Upper lobe of left lung (tissue), 6 donors: ENCODE measurements at regions not wholly inside any gene's neighbourhood (a gene's known extent, or its start where the extent isn't known, plus 50 kb on each side); places are given as distances from the start of the nearest gene placed in this dataset.

Source experiments
- ATAC-seq, 2 donors: fragments of 200-7000 bp; cut with Tn5 transposase; one replicate each; pipeline ENCODE4 v1.9.1; 2022; ENCODE audit warnings: mild to moderate bottlenecking in 2 of 2, moderate library complexity in 2 of 2; ENCODE audit not compliant: low FRiP score in 2 of 2
- DNase-seq, 2 donors: peaks; one replicate each; pipeline ENCODE4 v3.0.0-alpha.2; 2019 to 2020
- H3K27ac ChIP-seq, 4 donors: fragments of 200-600 bp; sonication (generic); one replicate each; pipeline ENCODE4 v1.5.1; 2016 to 2019
- H3K27me3 ChIP-seq, 4 donors: fragments of 200-600 bp; sonication (generic); one replicate each; pipeline ENCODE4 v1.5.1; 2017 to 2019
- H3K36me3 ChIP-seq, 4 donors: fragments of 200-600 bp; sonication (generic); one replicate each; pipeline ENCODE4 v1.5.1; 2016 to 2019
- H3K4me1 ChIP-seq, 4 donors: fragments of 200-600 bp; sonication (generic); one replicate each; pipeline ENCODE4 v1.5.1; 2018 to 2019
- H3K4me3 ChIP-seq, 4 donors: fragments of 200-600 bp; sonication (generic); one replicate each; pipeline ENCODE4 v1.5.1; 2017 to 2019; ENCODE audit warnings: mild to moderate bottlenecking in 2 of 4, moderate library complexity in 1 of 4
- H3K9me3 ChIP-seq, 4 donors: fragments of 200-600 bp; sonication (generic); one replicate each; pipeline ENCODE4 v1.5.1; 2018 to 2019
- EP300 ChIP-seq, 4 donors: sonication (generic); formaldehyde crosslinking; IDR thresholded peaks; one replicate each; pipeline ENCODE4 v1.5.1; 2017; ENCODE audit warnings: antibody characterized with exemption in 4 of 4, control low read depth in 2 of 4
- POLR2A ChIP-seq, 4 donors: fragments of 450-650 bp; IDR thresholded peaks; one replicate each; pipeline ENCODE4 v1.5.1; 2016 to 2017; ENCODE audit warnings: antibody characterized with exemption in 4 of 4, mild to moderate bottlenecking in 2 of 4
- POLR2AphosphoS5 ChIP-seq, 2 donors: sonication (generic); formaldehyde crosslinking; IDR thresholded peaks; one replicate each; pipeline ENCODE4 v1.5.1; 2017; ENCODE audit warnings: antibody characterized with exemption in 2 of 2
- WGBS, 2 donors: methylation state at CpG; one replicate each; pipeline ENCODE4 v1.1.5; 2017 to 2018; 5-methylcytosine and 5-hydroxymethylcytosine counted together
- TF ChIP-seq, protein P1 (sequence below), 6 experiments: fragments of 450-650 bp in 4 of 6; fragments of 200-600 bp in 2 of 6; sonication (generic) in 2 of 6; IDR thresholded peaks; one replicate each; pipeline ENCODE4 v1.5.1; 2016 to 2019; ENCODE audit warnings: antibody characterized with exemption in 6 of 6
- donor health status: DM: no; HTN: no; CAD: no; lungs with moderate emphysema.
- donor health status: DM: no; HTN: yes; CAD: no; lungs with severe emphysema.

DNA sequence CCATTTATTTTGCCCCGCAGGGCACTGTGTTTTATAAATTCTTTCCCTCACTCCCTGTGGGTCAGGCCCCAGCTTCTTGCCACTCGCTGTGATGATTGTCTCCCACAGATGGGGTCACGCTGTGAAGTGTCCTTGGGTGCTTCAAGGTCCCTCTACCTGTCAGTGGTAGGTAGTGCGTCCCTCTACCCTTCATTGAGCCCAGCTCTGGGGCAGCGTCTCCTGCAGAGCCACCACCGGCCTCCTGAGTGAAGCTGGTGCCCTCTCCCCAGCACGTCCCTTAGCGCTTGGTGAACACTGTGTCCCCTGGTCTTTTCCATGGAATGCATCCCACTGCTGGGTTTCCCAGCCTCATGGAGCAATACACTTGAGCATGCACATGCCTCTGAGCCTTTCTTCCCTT is 108.2 kb downstream of the NRN1 start:
- H3K4me3 ChIP-seq: no peak overlapping the region
- H3K27ac ChIP-seq: no peak overlapping the region
- TF ChIP-seq POLR2AphosphoS5 (IDR thresholded peaks at IDR 0.05) (no peak), POLR2A (IDR thresholded peaks at IDR 0.05) (no peak), EP300 (IDR thresholded peaks at IDR 0.05) (no peak)
- TF ChIP-seq, protein P1, sequence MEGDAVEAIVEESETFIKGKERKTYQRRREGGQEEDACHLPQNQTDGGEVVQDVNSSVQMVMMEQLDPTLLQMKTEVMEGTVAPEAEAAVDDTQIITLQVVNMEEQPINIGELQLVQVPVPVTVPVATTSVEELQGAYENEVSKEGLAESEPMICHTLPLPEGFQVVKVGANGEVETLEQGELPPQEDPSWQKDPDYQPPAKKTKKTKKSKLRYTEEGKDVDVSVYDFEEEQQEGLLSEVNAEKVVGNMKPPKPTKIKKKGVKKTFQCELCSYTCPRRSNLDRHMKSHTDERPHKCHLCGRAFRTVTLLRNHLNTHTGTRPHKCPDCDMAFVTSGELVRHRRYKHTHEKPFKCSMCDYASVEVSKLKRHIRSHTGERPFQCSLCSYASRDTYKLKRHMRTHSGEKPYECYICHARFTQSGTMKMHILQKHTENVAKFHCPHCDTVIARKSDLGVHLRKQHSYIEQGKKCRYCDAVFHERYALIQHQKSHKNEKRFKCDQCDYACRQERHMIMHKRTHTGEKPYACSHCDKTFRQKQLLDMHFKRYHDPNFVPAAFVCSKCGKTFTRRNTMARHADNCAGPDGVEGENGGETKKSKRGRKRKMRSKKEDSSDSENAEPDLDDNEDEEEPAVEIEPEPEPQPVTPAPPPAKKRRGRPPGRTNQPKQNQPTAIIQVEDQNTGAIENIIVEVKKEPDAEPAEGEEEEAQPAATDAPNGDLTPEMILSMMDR (IDR thresholded peaks at IDR 0.05): no peak
- no peaks in the 10 kb centered on the region for H3K4me1 ChIP-seq
- H3K9me3 ChIP-seq: no peaks in the 10 kb centered on the region
- WGBS, 2 donors: 91 to 93% methylated on average over 8 of the region's 8 CpGs
- no peaks in the 10 kb centered on the region for H3K27me3 ChIP-seq
- ATAC-seq: peak in 1 of 2 donors; percentile 51
- peak in 1 of 2 donors; percentile 16 for DNase-seq
- no peaks in the 10 kb centered on the region for H3K36me3 ChIP-seq

DNA sequence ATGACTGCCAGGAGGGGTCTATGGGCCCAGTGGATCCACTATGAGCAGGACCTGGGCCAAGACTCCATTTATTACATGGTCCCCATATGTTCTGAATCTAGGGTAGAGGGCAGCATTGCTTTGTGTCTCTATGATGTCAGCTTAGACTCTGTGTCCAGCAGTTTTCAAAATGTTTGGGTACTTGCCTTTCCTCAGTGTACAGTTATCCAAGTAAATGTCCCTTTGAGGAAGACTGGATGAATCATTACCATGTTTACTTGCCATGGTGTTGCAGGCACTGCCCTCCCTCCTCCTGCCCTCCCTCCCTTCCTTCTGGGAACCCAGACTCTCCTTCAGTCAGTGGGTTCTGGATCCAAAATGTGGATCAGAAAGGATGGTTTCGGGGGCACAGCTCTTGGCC is 108.6 kb downstream of the NRN1 start:
- H3K27me3 ChIP-seq: no peaks in the 10 kb centered on the region
- no peak overlapping the region for H3K4me3 ChIP-seq
- no peaks in the 10 kb centered on the region for H3K9me3 ChIP-seq
- TF ChIP-seq POLR2A (IDR thresholded peaks at IDR 0.05): no peak
- TF ChIP-seq, protein P1 (IDR thresholded peaks at IDR 0.05): no peak
- TF ChIP-seq EP300 (IDR thresholded peaks at IDR 0.05): no peak
- TF ChIP-seq POLR2AphosphoS5 (IDR thresholded peaks at IDR 0.05): no peak
- ATAC-seq (no peak), DNase-seq (no peak)
- H3K27ac ChIP-seq: no peak overlapping the region
- no peaks in the 10 kb centered on the region for H3K4me1 ChIP-seq
- H3K36me3 ChIP-seq: no peaks in the 10 kb centered on the region
- WGBS, 2 donors: 92 to 93% methylated on average over 1 of the region's 1 CpG

DNA sequence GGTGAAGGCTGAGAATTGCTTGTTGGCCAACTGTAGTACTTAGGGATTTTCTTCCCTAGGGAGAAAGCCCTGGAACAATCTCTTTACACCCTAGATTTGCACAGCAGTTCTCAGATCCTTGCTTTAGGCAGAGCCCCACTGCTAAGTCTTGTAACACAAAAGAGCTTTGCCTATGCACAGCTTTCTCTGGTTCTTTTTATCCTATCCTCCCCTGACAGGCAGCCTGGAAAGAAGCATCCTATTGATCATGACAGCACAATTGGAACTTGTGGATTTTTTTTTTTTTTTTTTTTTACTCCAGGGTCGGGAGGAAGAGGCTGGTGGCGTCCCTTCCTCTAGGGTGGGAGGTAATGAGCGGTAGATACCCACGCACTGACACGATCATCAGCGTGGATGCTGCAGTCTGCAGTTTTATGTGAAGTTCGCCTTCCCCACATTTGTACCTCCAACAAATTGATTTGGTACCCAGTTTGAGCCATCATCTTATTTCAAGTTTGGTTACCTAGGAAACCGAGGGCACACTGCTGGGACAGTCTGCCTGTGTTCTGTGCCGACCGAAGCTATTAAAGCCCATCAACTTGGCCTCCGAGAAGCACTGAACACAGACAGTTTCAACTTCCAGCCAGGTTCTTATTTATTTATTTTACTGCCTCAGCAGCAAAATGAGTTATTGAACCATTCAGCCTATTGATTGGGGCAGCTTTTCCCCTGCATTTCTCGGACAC is 110.1 kb downstream of the NRN1 start:
- Histone ChIP-seq H3K27ac (no peak overlapping the region), H3K27me3 (no peaks in the 10 kb centered on the region), H3K9me3 (no peaks in the 10 kb centered on the region), H3K36me3 (no peaks in the 10 kb centered on the region), H3K4me1 (no peaks in the 10 kb centered on the region), H3K4me3 (no peak overlapping the region)
- WGBS, 2 donors: 89 to 92% methylated on average over 12 of the region's 12 CpGs
- ATAC-seq (no peak), DNase-seq (no peak)
- TF ChIP-seq, protein P1 (IDR thresholded peaks at IDR 0.05): no peak
- TF ChIP-seq EP300 (IDR thresholded peaks at IDR 0.05) (no peak), POLR2AphosphoS5 (IDR thresholded peaks at IDR 0.05) (no peak), POLR2A (IDR thresholded peaks at IDR 0.05) (no peak)

DNA sequence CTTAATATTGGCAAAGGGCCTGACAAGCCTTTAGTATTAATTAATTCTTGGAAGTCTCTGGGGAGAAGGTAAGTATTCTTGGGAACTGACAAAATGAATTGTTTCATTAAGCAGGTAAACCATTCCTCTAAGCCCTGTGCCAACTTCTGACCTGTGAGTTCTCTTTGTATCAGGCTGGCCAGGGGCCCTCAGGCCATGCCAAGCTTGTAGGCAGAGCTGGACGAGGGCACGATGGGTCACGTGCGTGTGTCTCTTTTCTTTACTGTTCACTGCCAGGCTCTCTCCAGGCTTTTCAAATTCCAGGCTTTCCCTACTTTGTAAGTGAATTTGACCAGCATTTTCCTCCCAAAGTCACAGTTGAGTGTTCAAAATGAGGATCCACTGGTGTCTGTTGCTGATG is 112.4 kb downstream of the NRN1 start:
- Histone ChIP-seq H3K4me1 (no peaks in the 10 kb centered on the region), H3K36me3 (no peaks in the 10 kb centered on the region), H3K27me3 (no peaks in the 10 kb centered on the region), H3K27ac (no peak overlapping the region), H3K9me3 (no peaks in the 10 kb centered on the region), H3K4me3 (no peak overlapping the region)
- ATAC-seq (no peak), DNase-seq (no peak)
- 97% methylated on average over 4 of the region's 4 CpGs for WGBS, 2 donors
- TF ChIP-seq, protein P1 (IDR thresholded peaks at IDR 0.05): no peak
- TF ChIP-seq POLR2A (IDR thresholded peaks at IDR 0.05): no peak
- no peak for TF ChIP-seq POLR2AphosphoS5 (IDR thresholded peaks at IDR 0.05)
- no peak for TF ChIP-seq EP300 (IDR thresholded peaks at IDR 0.05)

DNA sequence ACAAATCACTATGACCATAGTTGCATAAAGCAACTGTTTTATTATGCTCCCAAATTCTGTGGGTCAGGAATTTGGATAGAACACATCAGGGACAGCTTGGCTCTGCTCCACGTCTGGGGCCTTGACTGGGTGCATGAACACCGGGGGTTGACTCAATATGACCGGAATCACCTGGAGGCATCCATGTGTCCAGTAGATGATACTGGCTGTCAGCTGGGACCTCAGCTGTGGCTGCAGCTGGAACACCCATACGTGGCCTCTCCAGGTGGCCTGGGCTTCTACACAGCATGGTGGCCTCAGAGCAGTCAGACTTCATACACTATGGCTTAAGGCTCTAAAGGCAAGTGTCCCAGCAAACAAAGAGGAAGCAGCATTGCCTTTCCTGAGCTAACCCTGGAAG is 113.4 kb downstream of the NRN1 start:
- H3K27ac ChIP-seq: no peak overlapping the region
- ATAC-seq (no peak), DNase-seq (no peak)
- H3K9me3 ChIP-seq: no peaks in the 10 kb centered on the region
- 90 to 100% methylated on average over 2 to 4 of the region's 4 CpGs for WGBS, 2 donors
- no peak overlapping the region for H3K4me3 ChIP-seq
- no peaks in the 10 kb centered on the region for H3K36me3 ChIP-seq
- no peak for TF ChIP-seq POLR2A (IDR thresholded peaks at IDR 0.05)
- no peak for TF ChIP-seq EP300 (IDR thresholded peaks at IDR 0.05)
- TF ChIP-seq, protein P1 (IDR thresholded peaks at IDR 0.05): no peak
- no peak for TF ChIP-seq POLR2AphosphoS5 (IDR thresholded peaks at IDR 0.05)
- H3K4me1 ChIP-seq: no peaks in the 10 kb centered on the region
- no peaks in the 10 kb centered on the region for H3K27me3 ChIP-seq
